ENCODE measurements at regions not wholly inside any gene's neighbourhood (a gene's known extent, or its start where the extent isn't known, plus 50 kb on each side); places are given as distances from the start of the nearest gene placed in this dataset.

DNA sequence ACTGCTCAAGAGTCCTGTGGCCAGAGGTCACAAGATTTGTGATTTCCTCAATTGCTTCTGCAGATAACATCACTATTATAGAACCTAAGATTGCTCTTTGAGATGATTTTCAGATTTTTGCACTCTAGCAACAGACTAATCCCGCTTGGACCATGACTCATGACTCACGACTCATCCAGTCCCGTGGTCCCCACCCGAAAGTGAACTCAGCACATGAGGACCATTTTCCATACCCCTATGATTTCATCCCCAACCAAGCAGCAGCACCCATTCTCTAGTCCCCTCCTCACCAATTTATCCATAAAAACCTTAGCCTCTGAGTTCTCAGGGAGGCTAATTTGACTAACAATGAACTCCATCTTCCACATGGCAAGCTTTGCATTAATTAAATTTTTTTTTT, 106.3 kb upstream of the ALCAM start:
- intact Hi-C loops (cut with DNase I, micrococcal nuclease), result no loop called here
- H3K9me3 ChIP-seq (ENCODE audit: control insufficient read depth in 1 of 2, insufficient read depth in 1 of 2, low read length in 2 of 2), result no peaks in the 10 kb centered on the region
- H3K27ac Mint-ChIP-seq, result no peak overlapping the region

DNA sequence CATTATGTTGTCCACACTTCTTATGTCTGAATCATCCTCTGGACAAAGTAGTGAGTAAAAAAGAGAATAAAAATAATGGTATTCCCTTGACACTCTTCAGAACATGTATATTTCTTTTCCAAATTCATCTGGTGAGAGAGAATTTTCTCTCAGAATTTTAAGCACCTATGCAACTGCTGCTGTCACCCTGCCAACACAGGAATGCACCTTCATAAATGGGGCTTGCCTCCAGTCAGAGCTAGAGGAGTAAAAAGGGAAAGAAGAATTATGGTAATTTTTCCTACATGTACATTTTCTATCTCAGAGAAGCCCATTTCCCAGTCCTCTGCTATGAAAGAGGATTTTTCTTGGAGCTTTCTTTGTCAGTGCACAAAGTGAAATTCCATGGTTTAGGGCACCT, 92.2 kb upstream of the ALCAM start:
- H3K4me1 ChIP-seq (ENCODE audit: insufficient read depth, low read length), result no peaks in the 10 kb centered on the region
- Mint-ChIP-seq H3K36me3 (ENCODE audit: low read depth) (no peaks in the 10 kb centered on the region), H3K27me3 (no peaks in the 10 kb centered on the region), H3K27ac (no peak overlapping the region), H3K4me1 (ENCODE audit: low read depth) (no peaks in the 10 kb centered on the region), H3K4me3 (no peak overlapping the region), H3K9me3 (no peaks in the 10 kb centered on the region)
- DNase-seq (no peak), ATAC-seq (ENCODE audit: poor library complexity) (no peak)
- ChIA-PET CTCF (interaction anchor here (0.6 kb wide), 1 partner anchor 199 kb away, joined by 3 read pairs; no protein-coding TSS in a partner anchor), POLR2A (no interaction called here)
- H3K9me3 ChIP-seq (ENCODE audit: control insufficient read depth in 1 of 2, insufficient read depth in 1 of 2, low read length in 2 of 2), result no peaks in the 10 kb centered on the region
- H3K36me3 ChIP-seq (ENCODE audit: insufficient read depth, low read length), result no peaks in the 10 kb centered on the region
- H3K27me3 ChIP-seq (ENCODE audit: control insufficient read depth in 1 of 2, insufficient read depth in 2 of 2, low read length in 2 of 2), result peaks cover 0 to 5% of the 10 kb centered on the region in 2 experiments
- H3K27ac ChIP-seq (ENCODE audit: low read depth in 1 of 2, low read length in 2 of 2), result no peak overlapping the region
- intact Hi-C loops (cut with DNase I, micrococcal nuclease), result no loop called here
- TF ChIP-seq, protein P1, sequence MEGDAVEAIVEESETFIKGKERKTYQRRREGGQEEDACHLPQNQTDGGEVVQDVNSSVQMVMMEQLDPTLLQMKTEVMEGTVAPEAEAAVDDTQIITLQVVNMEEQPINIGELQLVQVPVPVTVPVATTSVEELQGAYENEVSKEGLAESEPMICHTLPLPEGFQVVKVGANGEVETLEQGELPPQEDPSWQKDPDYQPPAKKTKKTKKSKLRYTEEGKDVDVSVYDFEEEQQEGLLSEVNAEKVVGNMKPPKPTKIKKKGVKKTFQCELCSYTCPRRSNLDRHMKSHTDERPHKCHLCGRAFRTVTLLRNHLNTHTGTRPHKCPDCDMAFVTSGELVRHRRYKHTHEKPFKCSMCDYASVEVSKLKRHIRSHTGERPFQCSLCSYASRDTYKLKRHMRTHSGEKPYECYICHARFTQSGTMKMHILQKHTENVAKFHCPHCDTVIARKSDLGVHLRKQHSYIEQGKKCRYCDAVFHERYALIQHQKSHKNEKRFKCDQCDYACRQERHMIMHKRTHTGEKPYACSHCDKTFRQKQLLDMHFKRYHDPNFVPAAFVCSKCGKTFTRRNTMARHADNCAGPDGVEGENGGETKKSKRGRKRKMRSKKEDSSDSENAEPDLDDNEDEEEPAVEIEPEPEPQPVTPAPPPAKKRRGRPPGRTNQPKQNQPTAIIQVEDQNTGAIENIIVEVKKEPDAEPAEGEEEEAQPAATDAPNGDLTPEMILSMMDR (IDR thresholded peaks at IDR 0.05), result no peak
- no peak overlapping the region for H3K4me3 ChIP-seq (ENCODE audit: low read length)

More for the DNA sequence above, 106.3 kb upstream of the ALCAM start:
- no peak overlapping the region for H3K27ac ChIP-seq (ENCODE audit: low read depth in 1 of 2, low read length in 2 of 2)
- TF ChIP-seq, protein P1 (IDR thresholded peaks at IDR 0.05), result no peak
- CTCF ChIA-PET, result no interaction called here
- H3K9me3 Mint-ChIP-seq, result no peaks in the 10 kb centered on the region
- no peak overlapping the region for H3K4me3 Mint-ChIP-seq
- no peak for ATAC-seq (ENCODE audit: poor library complexity)
- DNase-seq, result no peak
- H3K36me3 ChIP-seq (ENCODE audit: insufficient read depth, low read length), result no peaks in the 10 kb centered on the region
- no peaks in the 10 kb centered on the region for H3K36me3 Mint-ChIP-seq (ENCODE audit: low read depth)
- peaks cover 0 to 2% of the 10 kb centered on the region in 2 experiments for H3K27me3 ChIP-seq (ENCODE audit: control insufficient read depth in 1 of 2, insufficient read depth in 2 of 2, low read length in 2 of 2)
- H3K4me3 ChIP-seq (ENCODE audit: low read length), result no peak overlapping the region
- POLR2A ChIA-PET, result no interaction called here
- H3K27me3 Mint-ChIP-seq, result no peaks in the 10 kb centered on the region
- no peaks in the 10 kb centered on the region for H3K4me1 Mint-ChIP-seq (ENCODE audit: low read depth)
- H3K4me1 ChIP-seq (ENCODE audit: insufficient read depth, low read length), result no peaks in the 10 kb centered on the region

DNA sequence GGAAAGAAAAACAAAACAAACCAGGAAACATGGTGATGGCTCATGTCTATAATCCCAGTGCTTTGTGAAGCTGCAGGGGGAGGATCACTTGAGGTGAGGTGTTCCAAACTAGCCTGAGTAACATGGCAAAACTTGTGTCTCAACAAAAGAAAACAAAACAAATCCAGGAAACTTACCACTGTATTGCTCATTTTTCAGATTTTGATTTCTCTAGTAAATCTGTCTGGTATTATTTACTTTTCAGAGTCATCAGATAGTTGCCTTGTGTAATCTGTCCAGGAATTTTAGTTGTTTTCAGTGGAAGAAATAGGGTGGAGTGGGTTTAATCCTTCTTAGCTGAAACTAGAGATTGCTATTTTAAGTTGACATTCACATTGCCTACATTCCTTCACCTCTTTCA, 91.8 kb upstream of the ALCAM start:
- intact Hi-C loops (cut with DNase I, micrococcal nuclease), result no loop called here
- H3K27ac ChIP-seq (ENCODE audit: low read depth in 1 of 2, low read length in 2 of 2), result no peak overlapping the region
- CTCF ChIA-PET, result interaction anchor here (0.6 kb wide), 1 partner anchor 200 kb away, joined by 3 read pairs; no protein-coding TSS in a partner anchor
- POLR2A ChIA-PET, result no interaction called here
- H3K27me3 Mint-ChIP-seq, result no peaks in the 10 kb centered on the region
- no peaks in the 10 kb centered on the region for H3K9me3 ChIP-seq (ENCODE audit: control insufficient read depth in 1 of 2, insufficient read depth in 1 of 2, low read length in 2 of 2)
- no peaks in the 10 kb centered on the region for H3K4me1 ChIP-seq (ENCODE audit: insufficient read depth, low read length)
- H3K4me3 ChIP-seq (ENCODE audit: low read length), result no peak overlapping the region
- TF ChIP-seq, protein P1 (IDR thresholded peaks at IDR 0.05), result no peak
- no peak overlapping the region for H3K27ac Mint-ChIP-seq
- ATAC-seq (ENCODE audit: poor library complexity) (no peak), DNase-seq (no peak)
- H3K36me3 Mint-ChIP-seq (ENCODE audit: low read depth), result no peaks in the 10 kb centered on the region
- no peaks in the 10 kb centered on the region for H3K36me3 ChIP-seq (ENCODE audit: insufficient read depth, low read length)
- no peaks in the 10 kb centered on the region for H3K9me3 Mint-ChIP-seq
- peaks cover 0 to 5% of the 10 kb centered on the region in 2 experiments for H3K27me3 ChIP-seq (ENCODE audit: control insufficient read depth in 1 of 2, insufficient read depth in 2 of 2, low read length in 2 of 2)
- H3K4me1 Mint-ChIP-seq (ENCODE audit: low read depth), result no peaks in the 10 kb centered on the region
- H3K4me3 Mint-ChIP-seq, result no peak overlapping the region
